Activated naive CD8-positive, alpha-beta T cell treated with anti-CD3 and anti-CD28 coated beads for 36 hours (primary cell): ENCODE measurements at regions not wholly inside any gene's neighbourhood (a gene's known extent, or its start where the extent isn't known, plus 50 kb on each side); places are given as distances from the start of the nearest gene placed in this dataset.

ENCODE experiments used
- DNase-seq: peaks from one replicate; pipeline ENCODE4 v3.0.0; 2021
- H3K27ac Mint-ChIP-seq: one replicate; pipeline ENCODE4 v1.8.0; 2022; ENCODE audit warnings: mild to moderate bottlenecking, moderate library complexity, mixed read lengths
- H3K27me3 Mint-ChIP-seq: one replicate; pipeline ENCODE4 v1.8.0; 2022; ENCODE audit warnings: mild to moderate bottlenecking, mixed read lengths
- H3K36me3 Mint-ChIP-seq: one replicate; pipeline ENCODE4 v1.8.0; 2021; ENCODE audit warnings: mild to moderate bottlenecking, mixed read lengths
- H3K4me1 Mint-ChIP-seq: one replicate; pipeline ENCODE4 v1.8.0; 2021; ENCODE audit warnings: mixed read lengths
- H3K4me3 Mint-ChIP-seq: one replicate; pipeline ENCODE4 v1.8.0; 2022; ENCODE audit warnings: mild to moderate bottlenecking, moderate library complexity, mixed read lengths
- H3K9me3 Mint-ChIP-seq: one replicate; pipeline ENCODE4 v1.8.0; 2022; ENCODE audit warnings: mixed read lengths

GRCh38 chr5:118705959-118706667, 282.2 kb downstream of the DTWD2 start:
- Mint-ChIP-seq H3K27ac (no peak overlapping the region), H3K9me3 (peaks cover 21% of the 10 kb centered on the region), H3K4me1 (no peaks in the 10 kb centered on the region), H3K4me3 (no peak overlapping the region), H3K36me3 (no peaks in the 10 kb centered on the region), H3K27me3 (no peaks in the 10 kb centered on the region)
- DNase-seq = no peak

GRCh38 chr5:118703241-118703640, 285.1 kb downstream of the DTWD2 start:
- no peak overlapping the region for H3K4me3 Mint-ChIP-seq
- H3K27me3 Mint-ChIP-seq = no peaks in the 10 kb centered on the region
- no peaks in the 10 kb centered on the region for H3K36me3 Mint-ChIP-seq
- no peak for DNase-seq
- no peak overlapping the region for H3K27ac Mint-ChIP-seq
- H3K9me3 Mint-ChIP-seq = peaks cover 17% of the 10 kb centered on the region
- H3K4me1 Mint-ChIP-seq = no peaks in the 10 kb centered on the region

GRCh38 chr5:118701791-118702190, 286.6 kb downstream of the DTWD2 start:
- no peak overlapping the region for H3K4me3 Mint-ChIP-seq
- no peaks in the 10 kb centered on the region for H3K4me1 Mint-ChIP-seq
- DNase-seq = no peak
- H3K27me3 Mint-ChIP-seq = no peaks in the 10 kb centered on the region
- H3K9me3 Mint-ChIP-seq = peaks cover 17% of the 10 kb centered on the region
- no peak overlapping the region for H3K27ac Mint-ChIP-seq
- H3K36me3 Mint-ChIP-seq = no peaks in the 10 kb centered on the region

- no peak for DNase-seq
- peaks cover 17% of the 10 kb centered on the region for H3K9me3 Mint-ChIP-seq
- H3K4me3 Mint-ChIP-seq = no peak overlapping the region
- no peaks in the 10 kb centered on the region for H3K27me3 Mint-ChIP-seq
- H3K4me1 Mint-ChIP-seq = no peaks in the 10 kb centered on the region
- H3K27ac Mint-ChIP-seq = no peak overlapping the region
- no peaks in the 10 kb centered on the region for H3K36me3 Mint-ChIP-seq
These were observed 287.8 kb downstream of the DTWD2 start for GRCh38 chr5:118700510-118700909.

GRCh38 chr5:118698774-118699173, 289.6 kb downstream of the DTWD2 start:
- peaks cover 7% of the 10 kb centered on the region for H3K9me3 Mint-ChIP-seq
- no peak for DNase-seq
- H3K4me3 Mint-ChIP-seq = no peak overlapping the region
- H3K27me3 Mint-ChIP-seq = no peaks in the 10 kb centered on the region
- no peaks in the 10 kb centered on the region for H3K36me3 Mint-ChIP-seq
- no peaks in the 10 kb centered on the region for H3K4me1 Mint-ChIP-seq
- no peak overlapping the region for H3K27ac Mint-ChIP-seq

GRCh38 chr5:118696076-118696475, 292.3 kb downstream of the DTWD2 start:
- no peaks in the 10 kb centered on the region for H3K9me3 Mint-ChIP-seq
- no peak overlapping the region for H3K27ac Mint-ChIP-seq
- no peak for DNase-seq
- H3K36me3 Mint-ChIP-seq = no peaks in the 10 kb centered on the region
- no peaks in the 10 kb centered on the region for H3K4me1 Mint-ChIP-seq
- H3K27me3 Mint-ChIP-seq = no peaks in the 10 kb centered on the region
- H3K4me3 Mint-ChIP-seq = no peak overlapping the region

GRCh38 chr5:118692811-118693342, 295.5 kb downstream of the DTWD2 start:
- Mint-ChIP-seq H3K36me3 (no peaks in the 10 kb centered on the region), H3K4me1 (no peaks in the 10 kb centered on the region), H3K9me3 (no peaks in the 10 kb centered on the region), H3K27ac (no peak overlapping the region), H3K27me3 (no peaks in the 10 kb centered on the region), H3K4me3 (no peak overlapping the region)
- no peak for DNase-seq

GRCh38 chr5:118687661-118688621, 300.4 kb downstream of the DTWD2 start:
- Mint-ChIP-seq H3K4me3 (no peak overlapping the region), H3K9me3 (no peaks in the 10 kb centered on the region), H3K27me3 (no peaks in the 10 kb centered on the region), H3K36me3 (no peaks in the 10 kb centered on the region), H3K4me1 (no peaks in the 10 kb centered on the region), H3K27ac (no peak overlapping the region)
- no peak for DNase-seq

- no peak for DNase-seq
- H3K4me1 Mint-ChIP-seq = no peaks in the 10 kb centered on the region
- no peaks in the 10 kb centered on the region for H3K9me3 Mint-ChIP-seq
- no peak overlapping the region for H3K27ac Mint-ChIP-seq
- H3K27me3 Mint-ChIP-seq = no peaks in the 10 kb centered on the region
- no peaks in the 10 kb centered on the region for H3K36me3 Mint-ChIP-seq
- no peak overlapping the region for H3K4me3 Mint-ChIP-seq
These were observed 301.2 kb downstream of the DTWD2 start for GRCh38 chr5:118687100-118687499.

GRCh38 chr5:118681655-118682054, 306.7 kb downstream of the DTWD2 start:
- H3K36me3 Mint-ChIP-seq = no peaks in the 10 kb centered on the region
- no peaks in the 10 kb centered on the region for H3K4me1 Mint-ChIP-seq
- H3K27me3 Mint-ChIP-seq = no peaks in the 10 kb centered on the region
- DNase-seq = no peak
- no peaks in the 10 kb centered on the region for H3K9me3 Mint-ChIP-seq
- no peak overlapping the region for H3K4me3 Mint-ChIP-seq
- no peak overlapping the region for H3K27ac Mint-ChIP-seq

- Mint-ChIP-seq H3K9me3 (peaks cover 5% of the 10 kb centered on the region), H3K4me3 (no peak overlapping the region), H3K27me3 (no peaks in the 10 kb centered on the region), H3K4me1 (no peaks in the 10 kb centered on the region), H3K36me3 (no peaks in the 10 kb centered on the region), H3K27ac (no peak overlapping the region)
- no peak for DNase-seq
These were observed 308.9 kb downstream of the DTWD2 start for GRCh38 chr5:118679264-118679940.

GRCh38 chr5:118678746-118679145, 309.6 kb downstream of the DTWD2 start:
- Mint-ChIP-seq H3K4me1 (no peaks in the 10 kb centered on the region), H3K4me3 (no peak overlapping the region), H3K27ac (no peak overlapping the region), H3K27me3 (no peaks in the 10 kb centered on the region), H3K36me3 (no peaks in the 10 kb centered on the region), H3K9me3 (peaks cover 11% of the 10 kb centered on the region)
- DNase-seq = no peak

GRCh38 chr5:118675247-118675646, 313.1 kb downstream of the DTWD2 start:
- no peaks in the 10 kb centered on the region for H3K4me1 Mint-ChIP-seq
- H3K36me3 Mint-ChIP-seq = no peaks in the 10 kb centered on the region

GRCh38 chr5:118657576-118657975, 330.8 kb downstream of the DTWD2 start:
- H3K36me3 Mint-ChIP-seq = no peaks in the 10 kb centered on the region
- H3K27ac Mint-ChIP-seq = no peak overlapping the region
- H3K27me3 Mint-ChIP-seq = no peaks in the 10 kb centered on the region
- no peak for DNase-seq
- no peaks in the 10 kb centered on the region for H3K4me1 Mint-ChIP-seq
- peaks cover 40% of the 10 kb centered on the region for H3K9me3 Mint-ChIP-seq
- no peak overlapping the region for H3K4me3 Mint-ChIP-seq

More at GRCh38 chr5:118675247-118675646, 313.1 kb downstream of the DTWD2 start:
- DNase-seq = no peak
- Mint-ChIP-seq H3K4me3 (no peak overlapping the region), H3K27ac (no peak overlapping the region), H3K9me3 (peaks cover 19% of the 10 kb centered on the region), H3K27me3 (no peaks in the 10 kb centered on the region)

- H3K4me3 Mint-ChIP-seq = no peak overlapping the region
- no peak for DNase-seq
- H3K9me3 Mint-ChIP-seq = peaks cover 28% of the 10 kb centered on the region
- no peaks in the 10 kb centered on the region for H3K36me3 Mint-ChIP-seq
- H3K4me1 Mint-ChIP-seq = no peaks in the 10 kb centered on the region
- H3K27ac Mint-ChIP-seq = no peak overlapping the region
- H3K27me3 Mint-ChIP-seq = no peaks in the 10 kb centered on the region
These were observed 334.5 kb downstream of the DTWD2 start for GRCh38 chr5:118653872-118654271.
